Activated T-helper 9 cell treated with anti-CD3 and anti-CD28 coated beads, Interleukin-2, amount 50 U/mL, for 16 hours (primary cell): ENCODE measurements at regions not wholly inside any gene's neighbourhood (a gene's known extent, or its start where the extent isn't known, plus 50 kb on each side); places are given as distances from the start of the nearest gene placed in this dataset.

ENCODE experiments used
- DNase-seq: peaks from one replicate; pipeline ENCODE4 v3.0.0-alpha.2; 2020; ENCODE audit warnings: low read depth

- DNase-seq: no peak
Observed at GRCh38 chr9:79334711-79335110, 237.1 kb upstream of the TLE4 start.

GRCh38 chr9:79335987-79336386 is 235.8 kb upstream of the TLE4 start:
- no peak for DNase-seq

- no peak for DNase-seq
Observed at GRCh38 chr9:79341561-79341960, 230.2 kb upstream of the TLE4 start.

- DNase-seq: no peak
Observed at GRCh38 chr9:79346350-79347020, 225.3 kb upstream of the TLE4 start.

DNA sequence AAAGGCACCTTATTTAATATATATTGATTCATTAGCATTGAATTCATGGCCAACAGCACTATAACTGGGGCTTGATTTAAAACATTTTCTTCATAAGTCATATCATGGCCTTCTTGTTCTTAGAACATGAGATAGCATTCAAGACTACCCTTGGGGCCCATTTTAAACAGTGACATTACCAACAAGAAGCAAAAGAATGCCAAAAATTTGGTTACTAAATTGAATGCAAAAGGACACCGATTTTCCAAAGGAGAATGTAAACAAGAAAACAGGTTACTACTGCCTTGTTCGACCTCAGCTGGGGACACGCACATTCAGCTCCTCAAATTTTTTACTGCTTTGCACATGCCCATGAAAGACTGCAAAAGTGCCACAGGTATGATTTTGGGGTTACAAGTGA is 219.4 kb upstream of the TLE4 start:
- DNase-seq: no peak

- no peak for DNase-seq
Observed at GRCh38 chr9:79353856-79354520, 217.8 kb upstream of the TLE4 start.

DNA sequence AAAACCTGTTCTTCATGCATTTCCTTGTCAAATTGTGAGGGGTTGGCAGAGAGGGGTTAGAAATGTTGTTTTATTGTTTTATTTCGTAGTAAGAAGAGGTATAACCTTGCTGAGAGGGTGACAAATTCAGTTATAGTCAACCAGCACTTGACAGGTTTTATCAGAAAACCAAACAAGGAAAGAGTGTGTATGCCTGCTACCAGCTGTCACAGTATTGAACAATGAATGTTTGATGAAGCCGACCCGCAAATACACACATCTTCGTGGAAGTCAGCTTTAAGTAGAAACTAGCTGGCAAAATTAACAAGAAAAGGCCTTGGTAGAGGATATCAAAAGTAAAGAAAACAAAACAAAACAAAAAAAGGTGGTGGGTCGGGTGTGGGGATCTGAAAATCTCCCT is 214.6 kb upstream of the TLE4 start:
- DNase-seq: no peak

- no peak for DNase-seq
Observed at GRCh38 chr9:79357616-79358015, 214.1 kb upstream of the TLE4 start.

GRCh38 chr9:79360387-79361347 is 211.1 kb upstream of the TLE4 start:
- no peak for DNase-seq

GRCh38 chr9:79362100-79363081 is 209.4 kb upstream of the TLE4 start:
- DNase-seq: no peak

DNA sequence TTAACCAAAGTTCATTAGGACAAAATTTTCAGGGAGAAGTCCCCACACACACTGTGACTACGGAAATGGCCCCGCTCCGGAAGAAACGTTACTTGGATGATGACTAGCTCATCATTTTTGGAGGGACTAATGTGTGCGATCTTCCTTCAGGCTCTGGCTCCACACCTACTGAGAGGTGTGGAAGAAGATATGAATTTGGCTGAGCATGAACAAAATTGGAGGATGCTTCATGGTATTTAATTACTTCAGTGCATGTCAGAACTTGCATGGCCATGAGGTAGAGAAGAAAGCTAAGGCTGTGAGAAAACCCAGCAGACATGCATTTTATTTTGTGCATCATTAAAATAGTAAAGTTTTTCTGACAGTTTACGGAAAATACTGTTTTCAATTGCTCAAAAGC is 202.1 kb upstream of the TLE4 start:
- no peak for DNase-seq

GRCh38 chr9:79371301-79371700 is 200.5 kb upstream of the TLE4 start:
- DNase-seq: no peak

DNA sequence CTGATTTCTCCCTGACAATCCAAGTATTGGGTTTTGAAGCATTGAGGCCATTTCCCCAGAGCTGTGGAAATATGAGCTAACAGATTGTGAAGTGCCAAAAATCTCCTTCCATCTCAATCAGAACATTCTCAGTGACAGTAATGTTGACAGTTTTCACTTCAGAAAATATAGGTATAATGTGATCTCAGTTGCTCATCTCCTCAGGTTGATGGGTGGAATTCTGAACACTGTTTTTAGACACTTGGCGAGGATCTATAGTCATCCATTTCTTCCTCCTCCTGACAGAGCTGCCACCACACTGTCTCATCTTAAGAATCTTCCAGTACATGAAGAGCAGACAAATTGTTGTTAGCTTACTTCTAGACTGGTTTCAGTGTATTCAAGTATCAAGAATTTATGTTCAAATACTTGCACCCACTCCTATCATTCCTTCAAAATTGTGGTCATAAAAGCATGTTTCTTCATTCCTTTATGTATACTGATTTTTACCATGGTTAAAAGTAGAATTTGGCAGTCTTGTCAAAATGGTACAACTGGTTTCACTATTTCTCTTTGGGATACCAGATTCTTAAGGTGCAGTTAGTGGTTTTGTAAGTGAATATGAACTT is 199.7 kb upstream of the TLE4 start:
- no peak for DNase-seq

GRCh38 chr9:79377339-79377855 is 194.4 kb upstream of the TLE4 start:
- DNase-seq: no peak

GRCh38 chr9:79378107-79378506 is 193.7 kb upstream of the TLE4 start:
- no peak for DNase-seq

- no peak for DNase-seq
Observed at GRCh38 chr9:79382044-79382443, 189.7 kb upstream of the TLE4 start.

- no peak for DNase-seq
Observed at GRCh38 chr9:79382458-79382857, 189.3 kb upstream of the TLE4 start.

DNA sequence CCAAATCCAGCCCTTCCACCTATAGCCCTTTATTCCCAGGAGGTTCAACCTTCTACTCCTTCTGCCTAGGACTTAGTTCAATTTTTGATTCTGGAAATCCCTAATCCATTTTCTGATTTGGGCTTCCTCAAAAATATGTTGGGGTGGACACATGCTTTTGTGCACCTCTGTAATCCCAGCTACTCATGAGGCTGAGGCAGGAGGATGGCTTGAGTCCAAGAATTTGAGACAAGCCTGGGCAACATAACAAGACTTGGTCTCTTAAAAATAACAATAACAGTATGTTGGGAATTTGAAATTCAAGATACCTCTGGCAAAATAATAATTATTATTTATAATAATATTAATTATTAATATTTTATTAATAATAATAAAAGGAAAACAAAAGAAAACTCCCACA is 188.7 kb upstream of the TLE4 start:
- DNase-seq: no peak

GRCh38 chr9:79384091-79384490 is 187.7 kb upstream of the TLE4 start:
- DNase-seq: no peak

DNA sequence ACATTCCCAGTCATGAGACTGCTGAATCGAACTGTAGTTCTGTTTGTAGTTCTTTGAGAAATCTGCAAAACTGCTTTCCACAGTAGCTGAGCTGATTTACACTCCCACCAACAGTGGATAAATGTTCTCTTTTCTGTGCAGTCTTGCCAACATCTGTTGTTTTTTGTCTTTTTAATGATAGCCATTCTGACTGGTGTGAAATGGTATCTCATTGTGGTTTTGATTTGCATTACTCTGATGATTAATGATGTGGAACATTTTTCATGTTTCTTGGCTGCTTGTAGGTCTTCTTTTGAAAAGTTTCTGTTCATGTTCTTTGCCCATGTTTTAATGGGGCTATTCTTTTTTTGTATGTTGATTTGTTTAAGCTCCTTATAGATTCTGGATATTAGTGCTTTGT is 187.3 kb upstream of the TLE4 start:
- DNase-seq: no peak
